ENCODE measurements at regions not wholly inside any gene's neighbourhood (a gene's known extent, or its start where the extent isn't known, plus 50 kb on each side); places are given as distances from the start of the nearest gene placed in this dataset.

DNA sequence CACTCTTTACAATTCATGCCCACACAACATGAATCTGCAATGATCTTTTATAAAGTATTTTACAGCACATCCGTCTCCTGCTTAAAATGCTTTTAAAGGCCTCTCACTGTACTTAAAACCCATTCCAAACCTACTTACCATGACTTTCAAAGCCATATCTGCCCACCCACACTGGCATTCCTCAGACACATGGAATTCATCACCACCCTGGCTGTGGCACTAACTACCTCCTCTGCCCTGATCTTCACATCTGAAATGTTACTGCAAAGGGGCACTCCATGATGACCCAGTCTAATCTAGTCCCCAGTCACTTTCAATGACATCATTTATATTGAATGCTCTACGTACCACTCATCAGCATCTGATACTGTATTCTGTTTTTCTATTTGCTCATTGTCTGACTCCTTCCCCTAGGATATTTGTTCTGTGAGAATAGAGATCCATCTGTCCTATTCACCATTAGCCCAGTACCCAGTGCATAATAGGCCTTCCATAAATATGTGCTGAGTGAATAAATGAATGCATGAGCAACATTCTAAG, 193.2 kb upstream of the KIF2A start:
- Mint-ChIP-seq H3K9me3 (ENCODE audit: insufficient read depth) (no peaks in the 10 kb centered on the region), H3K4me1 (ENCODE audit: low read depth) (no peaks in the 10 kb centered on the region), H3K27ac (no peak overlapping the region), H3K27me3 (ENCODE audit: low read depth) (peaks cover 8% of the 10 kb centered on the region), H3K36me3 (ENCODE audit: low read depth) (no peaks in the 10 kb centered on the region), H3K4me3 (no peak overlapping the region)
- ChIA-PET CTCF (no interaction called here), POLR2A (no interaction called here)
- DNase-seq = no peak
- no peak for ATAC-seq

DNA sequence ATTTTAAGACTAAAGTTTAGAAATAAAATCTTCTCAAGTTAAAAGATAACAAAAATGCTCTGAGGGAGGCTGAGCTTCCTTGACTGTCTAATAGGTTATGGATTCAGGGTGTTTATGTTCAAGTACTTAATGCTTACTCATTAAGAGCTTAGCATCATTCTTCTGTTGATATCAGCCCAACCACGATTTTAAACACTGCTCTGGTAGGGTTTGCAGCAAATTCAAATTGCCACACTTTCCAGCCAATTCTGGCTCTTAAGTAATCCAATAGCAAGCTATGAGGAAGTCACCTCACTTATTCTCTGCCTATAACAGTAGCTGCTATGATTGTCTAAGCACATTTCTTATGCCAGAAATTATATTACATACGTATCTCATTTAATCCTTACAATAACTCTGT, 191.0 kb upstream of the KIF2A start:
- DNase-seq = no peak
- no peak overlapping the region for H3K4me3 Mint-ChIP-seq
- ATAC-seq = no peak
- H3K4me1 Mint-ChIP-seq (ENCODE audit: low read depth) = no peaks in the 10 kb centered on the region
- no peaks in the 10 kb centered on the region for H3K36me3 Mint-ChIP-seq (ENCODE audit: low read depth)
- no peak overlapping the region for H3K27ac Mint-ChIP-seq
- H3K9me3 Mint-ChIP-seq (ENCODE audit: insufficient read depth) = no peaks in the 10 kb centered on the region
- ChIA-PET CTCF (interaction anchor here (0.9 kb wide), 1 partner anchor 18 kb away, joined by 4 read pairs; no protein-coding TSS in a partner anchor), POLR2A (no interaction called here)
- peaks cover 13% of the 10 kb centered on the region for H3K27me3 Mint-ChIP-seq (ENCODE audit: low read depth)

DNA sequence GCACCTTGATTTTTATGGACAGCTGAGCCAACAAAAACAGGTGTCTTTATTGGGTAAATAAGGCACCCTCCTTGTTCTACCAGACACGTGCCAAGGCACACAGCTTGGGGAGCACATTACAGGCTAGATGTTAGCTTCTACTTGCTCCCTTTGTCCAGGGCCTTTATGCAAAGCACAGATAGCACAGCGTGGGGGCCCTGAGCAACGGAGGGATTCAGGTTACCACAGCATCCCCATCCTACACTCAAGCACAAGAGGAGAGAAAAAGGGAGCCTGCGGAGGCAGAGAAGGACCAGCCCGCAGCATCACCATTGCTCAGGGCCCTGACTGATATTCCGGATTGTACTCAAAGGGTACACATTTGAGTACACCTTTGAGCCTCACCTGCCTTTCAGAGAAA, 181.7 kb upstream of the KIF2A start:
- ATAC-seq (no peak), DNase-seq (no peak)

DNA sequence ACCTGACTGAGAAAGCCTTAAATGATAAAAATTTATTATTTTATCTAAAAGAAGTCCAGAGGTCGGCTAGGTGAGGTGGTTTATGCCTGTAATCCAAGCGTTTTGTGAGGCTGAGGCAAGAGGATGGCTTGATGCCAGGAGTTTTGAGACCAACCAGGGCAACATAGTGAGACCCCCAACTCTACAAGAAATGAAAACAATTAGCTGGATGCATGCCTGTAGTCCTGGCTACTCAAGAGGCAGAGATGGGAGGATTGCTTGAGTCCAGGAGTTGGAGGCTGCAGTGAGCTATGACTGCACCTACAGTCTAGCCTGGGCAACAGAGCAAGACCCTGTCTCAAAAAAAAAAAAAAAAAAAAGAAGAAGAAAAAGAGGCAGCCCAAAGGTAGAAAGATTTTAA, 179.9 kb upstream of the KIF2A start:
- Mint-ChIP-seq H3K27me3 (ENCODE audit: low read depth) (no peaks in the 10 kb centered on the region), H3K27ac (no peak overlapping the region), H3K4me3 (no peak overlapping the region), H3K9me3 (ENCODE audit: insufficient read depth) (no peaks in the 10 kb centered on the region), H3K36me3 (ENCODE audit: low read depth) (no peaks in the 10 kb centered on the region), H3K4me1 (ENCODE audit: low read depth) (no peaks in the 10 kb centered on the region)
- no peak for ATAC-seq
- no peak for DNase-seq
- ChIA-PET CTCF (no interaction called here), POLR2A (no interaction called here)

More for the DNA sequence above, 181.7 kb upstream of the KIF2A start:
- Mint-ChIP-seq H3K4me1 (ENCODE audit: low read depth) (no peaks in the 10 kb centered on the region), H3K27me3 (ENCODE audit: low read depth) (no peaks in the 10 kb centered on the region), H3K4me3 (no peak overlapping the region), H3K9me3 (ENCODE audit: insufficient read depth) (no peaks in the 10 kb centered on the region), H3K36me3 (ENCODE audit: low read depth) (no peaks in the 10 kb centered on the region), H3K27ac (no peak overlapping the region)
- POLR2A ChIA-PET = no interaction called here
- CTCF ChIA-PET = no interaction called here

DNA sequence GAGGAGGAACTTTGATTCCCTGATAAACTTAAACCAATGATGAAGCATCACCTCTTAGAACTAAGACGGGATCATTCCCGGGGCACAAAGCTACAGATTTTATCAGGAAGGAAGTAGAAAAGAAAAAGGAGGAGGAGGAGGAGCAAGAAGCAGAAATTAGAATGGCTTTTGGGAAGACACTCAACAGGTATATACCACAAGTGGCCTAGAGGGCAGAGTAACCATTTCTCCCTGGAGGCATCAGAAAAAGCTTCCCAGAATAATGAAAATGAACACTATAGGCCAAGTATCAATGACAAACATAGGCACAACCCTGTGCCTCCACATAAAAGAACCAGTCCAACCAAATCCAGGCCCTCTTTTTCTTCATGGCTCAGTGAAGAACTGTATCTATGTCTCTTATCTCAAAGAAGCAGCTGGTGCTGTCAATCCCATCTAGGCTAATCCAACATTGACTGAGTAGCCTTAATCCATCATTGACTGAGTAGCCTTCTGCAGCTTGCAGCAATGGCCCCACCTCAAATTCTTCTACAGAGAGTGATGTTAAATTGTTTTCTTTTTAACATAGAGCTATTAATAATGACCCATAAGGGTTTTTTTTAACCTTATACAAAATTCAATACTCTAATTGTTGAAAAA, 178.8 kb upstream of the KIF2A start:
- Mint-ChIP-seq H3K27me3 (ENCODE audit: low read depth) (no peaks in the 10 kb centered on the region), H3K4me1 (ENCODE audit: low read depth) (no peaks in the 10 kb centered on the region), H3K9me3 (ENCODE audit: insufficient read depth) (no peaks in the 10 kb centered on the region), H3K36me3 (ENCODE audit: low read depth) (no peaks in the 10 kb centered on the region), H3K27ac (no peak overlapping the region), H3K4me3 (no peak overlapping the region)
- POLR2A ChIA-PET = interaction anchor here (0.6 kb wide), 1 partner anchor 173 kb away, joined by 4 read pairs; no protein-coding TSS in a partner anchor
- no peak for ATAC-seq
- DNase-seq = no peak
- CTCF ChIA-PET = no interaction called here

DNA sequence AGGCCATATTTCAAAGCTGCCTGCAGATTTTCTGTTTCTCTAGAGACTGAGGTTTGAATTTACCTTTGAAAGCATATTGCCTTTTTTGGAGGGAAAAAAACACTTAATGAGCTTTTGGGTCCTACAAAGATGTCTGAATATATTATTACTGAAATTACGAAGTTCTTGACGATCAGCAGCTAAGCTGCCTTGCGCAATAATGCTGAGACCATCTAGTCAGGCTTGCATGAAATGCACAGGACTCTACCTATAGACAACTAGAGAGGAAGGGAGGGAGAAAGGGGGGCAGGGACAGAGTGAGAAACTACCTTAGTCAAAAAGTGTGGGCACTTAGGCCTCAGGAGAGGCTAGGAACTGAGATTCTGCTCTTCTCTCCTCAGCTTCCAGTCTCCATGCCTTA, 175.9 kb upstream of the KIF2A start:
- H3K36me3 Mint-ChIP-seq (ENCODE audit: low read depth) = no peaks in the 10 kb centered on the region
- ChIA-PET POLR2A (no interaction called here), CTCF (interaction anchor here (1.4 kb wide), 1 partner anchor 14 kb away, joined by 3 read pairs; no protein-coding TSS in a partner anchor)
- no peaks in the 10 kb centered on the region for H3K27me3 Mint-ChIP-seq (ENCODE audit: low read depth)
- H3K27ac Mint-ChIP-seq = no peak overlapping the region
- H3K9me3 Mint-ChIP-seq (ENCODE audit: insufficient read depth) = no peaks in the 10 kb centered on the region
- ATAC-seq = no peak
- H3K4me3 Mint-ChIP-seq = no peak overlapping the region
- no peaks in the 10 kb centered on the region for H3K4me1 Mint-ChIP-seq (ENCODE audit: low read depth)
- no peak for DNase-seq

DNA sequence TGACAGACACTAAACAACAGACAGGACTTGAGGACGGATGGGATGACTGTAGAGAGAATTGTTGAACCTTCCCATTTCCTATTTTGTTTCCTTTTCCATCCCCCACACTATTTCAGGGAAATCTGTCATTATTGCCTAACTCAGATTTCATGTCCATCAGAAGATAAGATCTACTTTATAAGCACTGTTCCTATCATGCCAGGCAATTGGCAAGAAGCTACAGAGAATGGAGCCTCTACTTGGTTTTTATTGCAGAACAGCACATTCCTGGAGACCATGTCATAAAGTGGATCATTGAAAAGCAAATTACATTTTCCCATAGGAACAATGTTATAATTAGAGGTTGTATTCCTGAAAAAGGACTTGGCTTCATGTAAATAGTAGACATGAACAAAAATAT, 173.7 kb upstream of the KIF2A start:
- POLR2A ChIA-PET = no interaction called here
- Mint-ChIP-seq H3K27ac (no peak overlapping the region), H3K4me3 (no peak overlapping the region), H3K27me3 (ENCODE audit: low read depth) (no peaks in the 10 kb centered on the region), H3K4me1 (ENCODE audit: low read depth) (no peaks in the 10 kb centered on the region), H3K36me3 (ENCODE audit: low read depth) (no peaks in the 10 kb centered on the region), H3K9me3 (ENCODE audit: insufficient read depth) (no peaks in the 10 kb centered on the region)
- DNase-seq (no peak), ATAC-seq (no peak)
- CTCF ChIA-PET = no interaction called here

DNA sequence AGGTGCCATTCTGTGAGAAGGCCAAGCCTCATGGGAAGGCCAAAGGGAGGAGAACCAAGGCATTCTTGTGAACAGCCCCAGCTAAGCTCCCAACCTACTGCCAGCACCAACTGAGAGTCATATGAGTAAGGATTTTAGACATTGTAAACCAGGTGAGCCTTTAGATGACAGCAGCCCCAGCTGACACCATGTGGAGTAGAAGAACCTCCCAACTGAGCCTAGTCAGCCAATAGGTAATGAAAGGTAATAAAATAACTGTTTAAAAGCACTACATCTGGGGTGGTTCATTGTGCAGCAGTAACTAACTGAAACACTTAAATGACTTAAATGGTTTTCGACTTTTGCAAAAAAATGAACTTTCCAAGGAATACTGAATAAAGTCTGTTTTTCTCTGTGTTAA, 172.6 kb upstream of the KIF2A start:
- ChIA-PET POLR2A (no interaction called here), CTCF (interaction anchor here (1.8 kb wide), 1 partner anchor 19 kb away, joined by 4 read pairs; no protein-coding TSS in a partner anchor)
- Mint-ChIP-seq H3K9me3 (ENCODE audit: insufficient read depth) (no peaks in the 10 kb centered on the region), H3K4me1 (ENCODE audit: low read depth) (no peaks in the 10 kb centered on the region), H3K27me3 (ENCODE audit: low read depth) (no peaks in the 10 kb centered on the region), H3K36me3 (ENCODE audit: low read depth) (no peaks in the 10 kb centered on the region), H3K4me3 (no peak overlapping the region), H3K27ac (no peak overlapping the region)
- DNase-seq (no peak), ATAC-seq (no peak)

DNA sequence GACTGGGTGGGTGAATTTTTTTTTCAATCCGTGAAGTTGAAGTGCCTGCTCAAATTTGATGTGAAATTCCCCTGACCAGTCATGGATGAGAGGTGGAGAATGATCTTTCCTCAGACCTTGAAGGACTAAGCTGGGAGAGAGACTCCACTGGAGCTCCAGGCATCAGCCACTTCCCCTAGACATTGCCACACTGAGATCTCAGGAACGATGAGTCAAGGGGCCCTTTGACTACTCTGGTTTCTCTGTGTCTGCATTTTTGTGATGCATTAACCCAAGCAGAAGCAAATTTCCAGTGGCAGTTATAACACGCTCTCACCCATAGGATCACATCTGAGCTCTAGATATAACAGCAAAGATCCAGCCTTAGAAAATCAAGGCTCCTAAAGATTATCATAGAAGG, 171.2 kb upstream of the KIF2A start:
- H3K36me3 Mint-ChIP-seq (ENCODE audit: low read depth) = no peaks in the 10 kb centered on the region
- H3K9me3 Mint-ChIP-seq (ENCODE audit: insufficient read depth) = no peaks in the 10 kb centered on the region
- H3K4me3 Mint-ChIP-seq = no peak overlapping the region
- ChIA-PET CTCF (no interaction called here), POLR2A (no interaction called here)
- no peak for DNase-seq
- no peak for ATAC-seq
- no peak overlapping the region for H3K27ac Mint-ChIP-seq
- H3K27me3 Mint-ChIP-seq (ENCODE audit: low read depth) = peaks cover 4% of the 10 kb centered on the region
- H3K4me1 Mint-ChIP-seq (ENCODE audit: low read depth) = no peaks in the 10 kb centered on the region

DNA sequence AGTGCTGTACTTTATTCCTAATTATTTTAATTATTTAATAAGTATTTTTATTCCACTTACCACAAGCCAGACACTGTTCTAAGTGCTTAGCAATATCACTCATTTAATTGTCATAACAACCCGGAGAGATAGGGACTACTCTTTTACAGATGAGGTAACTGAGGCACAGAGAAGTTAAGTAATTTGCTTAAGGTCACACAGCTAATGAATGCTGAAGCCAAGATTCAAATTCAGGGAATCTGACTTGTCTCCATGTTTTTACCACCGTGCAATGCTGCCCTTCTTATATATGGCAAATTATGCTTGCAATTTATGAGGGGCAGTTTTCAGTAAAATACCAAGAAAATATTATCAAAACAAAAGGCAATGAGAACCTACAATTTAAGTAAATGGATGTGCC, 168.4 kb upstream of the KIF2A start:
- CTCF ChIA-PET = no interaction called here
- Mint-ChIP-seq H3K9me3 (ENCODE audit: insufficient read depth) (no peaks in the 10 kb centered on the region), H3K4me3 (no peak overlapping the region), H3K27ac (no peak overlapping the region), H3K36me3 (ENCODE audit: low read depth) (no peaks in the 10 kb centered on the region), H3K4me1 (ENCODE audit: low read depth) (no peaks in the 10 kb centered on the region), H3K27me3 (ENCODE audit: low read depth) (peaks cover 7% of the 10 kb centered on the region)
- POLR2A ChIA-PET = no interaction called here
- ATAC-seq (no peak), DNase-seq (no peak)

DNA sequence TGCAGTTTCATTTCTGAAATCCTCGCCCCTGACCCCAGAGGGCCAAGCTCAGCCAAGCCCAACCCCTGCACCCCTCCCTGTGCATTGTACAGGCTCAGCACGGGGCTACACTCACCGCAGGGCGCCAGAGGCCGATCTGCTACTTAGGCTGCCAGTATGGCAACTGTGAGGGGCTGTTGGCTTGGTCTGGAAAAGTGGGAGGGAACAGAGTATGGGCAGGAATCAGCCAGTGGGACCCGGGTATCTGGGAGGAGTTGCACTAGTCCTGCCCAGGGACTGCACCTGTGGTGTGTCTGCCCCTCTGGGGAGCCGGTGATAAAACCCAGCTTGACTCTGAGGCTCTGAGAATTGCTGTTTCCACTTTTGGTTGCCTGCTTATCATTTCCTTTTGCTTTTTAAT, 167.4 kb upstream of the KIF2A start:
- H3K27ac Mint-ChIP-seq = no peak overlapping the region
- H3K4me1 Mint-ChIP-seq (ENCODE audit: low read depth) = no peaks in the 10 kb centered on the region
- H3K27me3 Mint-ChIP-seq (ENCODE audit: low read depth) = peaks cover 11% of the 10 kb centered on the region
- no peaks in the 10 kb centered on the region for H3K9me3 Mint-ChIP-seq (ENCODE audit: insufficient read depth)
- CTCF ChIA-PET = no interaction called here
- POLR2A ChIA-PET = no interaction called here
- no peak overlapping the region for H3K4me3 Mint-ChIP-seq
- no peaks in the 10 kb centered on the region for H3K36me3 Mint-ChIP-seq (ENCODE audit: low read depth)
- DNase-seq = no peak
- no peak for ATAC-seq

DNA sequence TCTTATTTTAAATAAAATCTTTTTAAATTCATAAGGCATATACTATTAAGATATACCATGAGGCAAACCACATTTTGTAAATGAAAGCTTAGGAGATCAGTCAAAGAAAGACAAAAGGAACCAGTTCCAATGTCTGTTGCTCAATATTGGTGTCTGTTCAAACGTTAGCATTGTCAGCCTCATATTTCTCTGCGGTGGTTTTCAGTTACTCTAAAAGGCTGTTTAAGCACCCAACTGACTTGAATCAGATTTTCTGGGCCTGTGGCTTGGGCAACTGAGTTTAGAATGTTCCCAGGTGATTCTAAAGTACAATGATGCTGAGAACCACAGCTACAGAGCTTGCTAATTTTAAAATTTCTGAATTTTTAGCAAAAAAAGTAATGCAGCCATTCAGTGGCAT, 166.3 kb upstream of the KIF2A start:
- peaks cover 14% of the 10 kb centered on the region for H3K27me3 Mint-ChIP-seq (ENCODE audit: low read depth)
- CTCF ChIA-PET = no interaction called here
- H3K27ac Mint-ChIP-seq = no peak overlapping the region
- no peak for DNase-seq
- no peaks in the 10 kb centered on the region for H3K9me3 Mint-ChIP-seq (ENCODE audit: insufficient read depth)
- H3K4me1 Mint-ChIP-seq (ENCODE audit: low read depth) = no peaks in the 10 kb centered on the region
- H3K4me3 Mint-ChIP-seq = no peak overlapping the region
- H3K36me3 Mint-ChIP-seq (ENCODE audit: low read depth) = no peaks in the 10 kb centered on the region
- ATAC-seq = no peak
- POLR2A ChIA-PET = no interaction called here

DNA sequence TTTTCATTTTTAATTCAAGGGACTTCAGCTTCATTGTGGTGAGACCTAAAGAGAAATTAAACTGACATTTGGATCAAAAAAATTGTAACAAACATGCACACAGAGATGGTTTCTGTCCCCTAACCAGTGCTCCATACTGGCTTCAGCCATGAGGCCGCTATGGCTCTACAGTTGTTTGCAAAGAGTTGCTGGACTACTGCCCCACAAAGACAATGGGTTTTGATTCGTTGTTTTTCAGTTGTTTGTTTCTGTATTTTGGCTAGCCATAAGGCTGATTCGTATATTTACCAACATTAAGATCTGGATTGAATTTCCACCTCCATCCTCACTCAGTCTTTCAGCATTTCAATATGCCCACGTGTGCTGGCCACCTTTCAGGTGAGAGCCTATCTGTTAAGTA, 163.7 kb upstream of the KIF2A start:
- ATAC-seq = no peak
- Mint-ChIP-seq H3K9me3 (ENCODE audit: insufficient read depth) (no peaks in the 10 kb centered on the region), H3K4me3 (no peak overlapping the region), H3K36me3 (ENCODE audit: low read depth) (no peaks in the 10 kb centered on the region), H3K27me3 (ENCODE audit: low read depth) (peaks cover 14% of the 10 kb centered on the region), H3K4me1 (ENCODE audit: low read depth) (no peaks in the 10 kb centered on the region), H3K27ac (no peak overlapping the region)
- ChIA-PET CTCF (interaction anchor here (0.9 to 1.4 kb wide), 3 partner anchors 17 to 1087 kb away, joined by 3 to 5 read pairs (median 3); no protein-coding TSS in a partner anchor), POLR2A (no interaction called here)
- no peak for DNase-seq

Data from activated CD8-positive, alpha-beta T cell treated with anti-CD3 and anti-CD28 coated beads, Interleukin-2, amount 10 ng/mL, durations not matched to agents 7 days and 5 days (primary cell).